GM23248 (cell line): ENCODE measurements at regions not wholly inside any gene's neighbourhood (a gene's known extent, or its start where the extent isn't known, plus 50 kb on each side); places are given as distances from the start of the nearest gene placed in this dataset.
"Not testable (repeated sequence)": the region's sequence is repeated elsewhere in the genome, so short reads cannot be mapped to it uniquely, and the experiment has no call there.

Experiments
- DNase-seq: peaks from one replicate; pipeline ENCODE4 v3.0.0-alpha.2; 2015
- H2AFZ ChIP-seq: fragments of 200-600 bp; sonication (generic); 2 replicates; pipeline ENCODE4 v1.6.1; 2016; ENCODE audit warnings: antibody characterized with exemption
- H3F3A ChIP-seq: fragments of 200-600 bp; sonication (generic); 2 replicates; pipeline ENCODE4 v1.6.1; 2016; ENCODE audit warnings: mild to moderate bottlenecking, antibody characterized with exemption, mixed run types; ENCODE audit not compliant: insufficient read depth
- H3K27ac ChIP-seq: fragments of 200-600 bp; sonication (generic); 2 replicates; pipeline ENCODE4 v1.5.1; 2016; ENCODE audit warnings: mild to moderate bottlenecking
- H3K27me3 ChIP-seq: fragments of 200-600 bp; sonication (generic); replicated peaks from 2 replicates; pipeline ENCODE4 v1.6.1; 2016; ENCODE audit warnings: mild to moderate bottlenecking; ENCODE audit not compliant: insufficient read depth
- H3K36me3 ChIP-seq: fragments of 200-600 bp; sonication (generic); 2 replicates; pipeline ENCODE4 v1.6.1; 2016; ENCODE audit warnings: low read depth, mild to moderate bottlenecking
- H3K4me1 ChIP-seq: fragments of 200-600 bp; sonication (generic); 2 replicates; pipeline ENCODE4 v1.6.1; 2016; ENCODE audit warnings: mild to moderate bottlenecking; ENCODE audit not compliant: insufficient read depth
- H3K4me2 ChIP-seq: fragments of 200-600 bp; sonication (generic); one replicate; pipeline ENCODE4 v1.6.1; 2016; ENCODE audit warnings: mild to moderate bottlenecking; ENCODE audit not compliant: unreplicated experiment
- H3K4me3 ChIP-seq: fragments of 200-600 bp; sonication (generic); 2 replicates; pipeline ENCODE4 v1.5.1; 2016; ENCODE audit warnings: mild to moderate bottlenecking
- H3K79me2 ChIP-seq: fragments of 200-600 bp; sonication (generic); 2 replicates; pipeline ENCODE4 v1.6.1; 2016; ENCODE audit warnings: mild to moderate bottlenecking; ENCODE audit not compliant: insufficient read depth
- H3K9ac ChIP-seq: fragments of 200-600 bp; sonication (generic); 2 replicates; pipeline ENCODE4 v1.6.1; 2016; ENCODE audit warnings: mild to moderate bottlenecking
- H3K9me2 ChIP-seq: fragments of 200-600 bp; sonication (generic); 2 replicates; pipeline ENCODE4 v1.6.1; 2016; ENCODE audit warnings: mixed run types, mild to moderate bottlenecking, moderate library complexity; ENCODE audit not compliant: insufficient read depth
- H3K9me3 ChIP-seq: fragments of 200-600 bp; sonication (generic); one replicate; pipeline ENCODE4 v1.6.1; 2017; ENCODE audit warnings: low read depth
- H4K20me1 ChIP-seq: fragments of 200-600 bp; sonication (generic); 2 replicates; pipeline ENCODE4 v1.6.0; 2016; ENCODE audit not compliant: insufficient read depth
- EZH2 ChIP-seq: fragments of 200-600 bp; sonication (generic); IDR thresholded peaks from 2 replicates; pipeline ENCODE4 v1.6.1; 2018; ENCODE audit warnings: antibody characterized with exemption, mild to moderate bottlenecking; ENCODE audit not compliant: insufficient read depth, poor library complexity, severe bottlenecking
- EZH2phosphoT487 ChIP-seq: fragments of 200-600 bp; sonication (generic); IDR thresholded peaks from 2 replicates; pipeline ENCODE4 v1.6.1; 2018; ENCODE audit warnings: antibody characterized with exemption, moderate library complexity, mild to moderate bottlenecking, low read depth; ENCODE audit not compliant: insufficient read depth
- WGBS, 2 experiments: methylation state at CpG; one replicate each; pipeline ENCODE4 v1.1.6; 2015 to 2017; ENCODE audit warnings: low lambda C conversion rate in 2 of 2, low coverage in 1 of 2; ENCODE audit errors: missing lambda C conversion rate in 2 of 2; 5-methylcytosine and 5-hydroxymethylcytosine counted together
- in situ Hi-C: fragments of 300-500 bp; cut with MboI; formaldehyde crosslinking; loops from 2 replicates; pipeline ENCODE4 v1.15.0; 2020

DNA sequence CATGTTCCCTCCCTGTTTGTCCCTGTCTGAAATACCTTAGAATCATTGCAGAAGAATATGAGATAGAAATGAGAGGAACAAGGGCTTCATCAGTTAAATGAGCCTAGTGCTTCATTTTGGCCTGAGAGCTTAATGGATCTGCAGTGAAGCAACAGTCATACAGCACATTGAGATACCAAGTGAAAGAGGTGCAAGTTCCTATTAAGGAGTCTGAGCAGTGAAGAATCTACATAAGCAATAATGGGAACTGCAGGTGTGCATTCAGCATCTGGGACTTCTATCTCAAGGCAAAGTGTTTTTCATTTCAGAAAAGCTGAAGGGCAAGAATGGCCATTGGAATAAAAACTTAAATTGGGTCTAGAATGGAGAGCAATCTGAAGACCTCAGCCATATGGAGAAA, 323.2 kb upstream of the SLC39A10 start:
- Histone ChIP-seq H3K4me2 (no peak overlapping the region), H4K20me1 (no peaks in the 10 kb centered on the region), H2AFZ (no peak overlapping the region), H3K4me3 (no peak overlapping the region), H3K9me2 (no peaks in the 10 kb centered on the region), H3K27ac (no peak overlapping the region), H3K9me3 (no peaks in the 10 kb centered on the region), H3F3A (no peaks in the 10 kb centered on the region), H3K27me3 (no peaks in the 10 kb centered on the region), H3K36me3 (no peaks in the 10 kb centered on the region), H3K9ac (no peak overlapping the region), H3K4me1 (no peaks in the 10 kb centered on the region), H3K79me2 (no peaks in the 10 kb centered on the region)
- in situ Hi-C loops = no loop called here
- DNase-seq = no peak
- TF ChIP-seq EZH2 (no peak), EZH2phosphoT487 (no peak)

DNA sequence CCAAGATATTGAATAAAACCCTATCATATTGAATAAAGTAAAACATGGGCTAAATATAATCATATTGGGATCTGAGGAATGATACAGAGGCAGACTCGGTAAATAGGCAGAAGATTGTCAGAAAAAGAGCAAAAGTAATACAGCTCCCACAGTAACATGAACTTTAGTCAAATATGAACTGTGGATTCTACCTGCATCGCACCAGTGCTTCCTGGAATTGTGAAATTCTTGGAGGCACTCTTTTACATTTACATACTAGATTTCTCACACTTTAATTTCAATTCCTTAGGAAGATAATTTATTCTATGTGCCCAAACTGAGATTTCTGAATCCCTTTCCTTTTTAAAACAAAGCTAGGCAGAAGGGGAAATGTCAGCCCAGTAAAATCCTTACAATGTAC, 325.1 kb upstream of the SLC39A10 start:
- H2AFZ ChIP-seq = no peak overlapping the region
- no peak overlapping the region for H3K4me3 ChIP-seq
- no peaks in the 10 kb centered on the region for H3K9me3 ChIP-seq
- H3K9ac ChIP-seq = no peak overlapping the region
- no peaks in the 10 kb centered on the region for H4K20me1 ChIP-seq
- H3K27ac ChIP-seq = no peak overlapping the region
- no peaks in the 10 kb centered on the region for H3F3A ChIP-seq
- TF ChIP-seq EZH2 (no peak), EZH2phosphoT487 (no peak)
- no peaks in the 10 kb centered on the region for H3K36me3 ChIP-seq
- H3K27me3 ChIP-seq = no peaks in the 10 kb centered on the region
- H3K9me2 ChIP-seq = no peaks in the 10 kb centered on the region
- 63 to 68% methylated on average over 2 of the region's 2 CpGs for WGBS, 2 experiments
- no peaks in the 10 kb centered on the region for H3K79me2 ChIP-seq
- no peak for DNase-seq
- H3K4me1 ChIP-seq = no peaks in the 10 kb centered on the region
- H3K4me2 ChIP-seq = no peak overlapping the region
- in situ Hi-C loops = no loop called here

DNA sequence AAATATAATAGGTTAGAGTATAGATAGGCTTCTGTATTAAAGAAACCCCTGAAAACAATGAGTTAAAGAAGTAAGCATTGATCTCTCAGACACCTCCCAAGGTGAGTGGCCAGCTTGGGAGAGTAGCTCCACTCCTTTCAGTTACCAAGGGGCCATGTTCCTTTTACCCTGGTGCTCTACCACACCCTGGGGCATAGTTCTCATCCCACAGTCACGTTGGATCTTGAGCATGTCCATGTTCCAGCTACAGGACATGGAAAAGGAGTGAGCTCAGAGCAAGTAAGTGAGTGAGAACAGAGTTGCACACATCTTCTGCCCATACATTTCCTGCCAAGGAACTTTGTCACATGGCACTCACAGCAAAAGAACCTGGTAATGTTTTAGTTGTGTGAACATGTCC, 325.9 kb upstream of the SLC39A10 start:
- in situ Hi-C loops = no loop called here

DNA sequence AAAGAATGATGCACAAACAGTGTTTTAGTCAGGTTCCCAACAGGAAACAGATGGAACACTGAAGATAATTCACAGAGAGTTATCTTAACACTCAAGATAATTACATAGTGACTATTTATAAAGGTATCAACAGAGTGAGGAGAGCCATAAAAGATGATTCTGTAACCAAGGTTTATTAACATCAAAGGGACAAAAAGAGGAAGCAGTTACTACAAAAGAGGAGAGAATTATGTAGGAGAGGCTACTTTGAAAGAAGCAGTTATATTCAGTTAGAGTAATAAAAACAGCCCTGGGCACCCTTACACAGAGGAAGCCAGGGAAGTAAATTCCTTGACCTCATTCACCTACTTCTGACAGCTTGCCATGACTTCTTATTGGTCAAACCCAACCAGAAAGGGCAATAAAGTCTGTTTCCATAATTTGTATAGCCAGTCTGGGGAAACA, 326.5 kb upstream of the SLC39A10 start:
- Histone ChIP-seq H3K4me3 (no peak overlapping the region), H3K4me1 (no peaks in the 10 kb centered on the region), H3K9me2 (no peaks in the 10 kb centered on the region), H3K36me3 (no peaks in the 10 kb centered on the region), H2AFZ (no peak overlapping the region), H3K9ac (no peak overlapping the region), H3K4me2 (no peak overlapping the region), H3K79me2 (no peaks in the 10 kb centered on the region), H3K9me3 (no peaks in the 10 kb centered on the region), H3K27me3 (no peaks in the 10 kb centered on the region), H3K27ac (no peak overlapping the region), H3F3A (no peaks in the 10 kb centered on the region), H4K20me1 (no peaks in the 10 kb centered on the region)
- in situ Hi-C loops = no loop called here
- TF ChIP-seq EZH2 (no peak), EZH2phosphoT487 (no peak)
- DNase-seq = no peak

More for the DNA sequence above, 325.9 kb upstream of the SLC39A10 start:
- Histone ChIP-seq H3K36me3 (no peaks in the 10 kb centered on the region), H3K4me2 (no peak overlapping the region), H3K4me1 (no peaks in the 10 kb centered on the region), H3K9me3 (no peaks in the 10 kb centered on the region), H3K27me3 (no peaks in the 10 kb centered on the region), H4K20me1 (no peaks in the 10 kb centered on the region), H3K27ac (no peak overlapping the region), H2AFZ (peak overlapping the region; percentile 35; the same call in 1 of the 2 replicates), H3K4me3 (no peak overlapping the region), H3F3A (no peaks in the 10 kb centered on the region), H3K9ac (no peak overlapping the region), H3K79me2 (no peaks in the 10 kb centered on the region), H3K9me2 (no peaks in the 10 kb centered on the region)
- DNase-seq = no peak
- 6 to 9% methylated on average over 1 of the region's 1 CpG for WGBS, 2 experiments
- TF ChIP-seq EZH2phosphoT487 (no peak), EZH2 (no peak)

DNA sequence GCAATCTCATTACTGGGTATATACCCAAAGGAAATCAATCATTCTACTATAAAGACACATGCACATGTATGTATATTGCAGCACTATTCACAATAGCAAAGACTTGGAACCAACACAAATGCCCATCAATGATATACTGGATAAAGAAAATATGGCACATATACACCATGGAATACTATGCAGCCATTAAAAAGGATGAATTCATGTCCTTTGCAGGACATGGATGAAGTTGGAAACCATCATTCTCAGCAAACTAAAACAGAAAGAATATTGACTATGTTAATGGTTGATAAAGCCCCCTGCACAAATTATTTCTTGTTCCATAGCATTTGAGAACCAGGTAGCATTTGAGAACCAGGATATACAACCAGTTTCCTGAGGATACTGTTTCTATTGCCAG, 327.2 kb upstream of the SLC39A10 start:
- H3K9me3 ChIP-seq = not testable (repeated sequence)

More for the DNA sequence above, 327.2 kb upstream of the SLC39A10 start:
- H3K36me3 ChIP-seq, H3F3A ChIP-seq, in situ Hi-C loops, H3K4me3 ChIP-seq, H2AFZ ChIP-seq, H3K9ac ChIP-seq, H4K20me1 ChIP-seq, H3K4me2 ChIP-seq, H3K27me3 ChIP-seq, H3K79me2 ChIP-seq, H3K4me1 ChIP-seq, DNase-seq, H3K9me2 ChIP-seq, H3K27ac ChIP-seq: not testable (repeated sequence)
